Ishikawa (cell line): ENCODE measurements at regions not wholly inside any gene's neighbourhood (a gene's known extent, or its start where the extent isn't known, plus 50 kb on each side); places are given as distances from the start of the nearest gene placed in this dataset.

Experiments
- CEBPB ChIP-seq: IDR thresholded peaks from 2 replicates; pipeline ENCODE4 v1.6.1; 2012
- CREB1 ChIP-seq: IDR thresholded peaks from 2 replicates; pipeline ENCODE4 v1.6.1; 2012; ENCODE audit warnings: low read depth
- EP300 ChIP-seq: IDR thresholded peaks from 2 replicates; pipeline ENCODE4 v1.6.1; 2012; ENCODE audit warnings: borderline replicate concordance
- FOXM1 ChIP-seq: IDR thresholded peaks from 2 replicates; pipeline ENCODE4 v1.6.1; 2012; ENCODE audit warnings: low read depth, borderline replicate concordance
- MAX ChIP-seq: IDR thresholded peaks from 2 replicates; pipeline ENCODE4 v1.6.1; 2012
- NFIC ChIP-seq: IDR thresholded peaks from 2 replicates; pipeline ENCODE4 v1.6.1; 2012
- RAD21 ChIP-seq: IDR thresholded peaks from 2 replicates; pipeline ENCODE4 v1.6.1; 2012; ENCODE audit warnings: low read depth
- REST ChIP-seq: IDR thresholded peaks from 2 replicates; pipeline ENCODE4 v1.6.1; 2012; ENCODE audit warnings: low read depth, mild to moderate bottlenecking
- TAF1 ChIP-seq: IDR thresholded peaks from 2 replicates; pipeline ENCODE4 v1.6.1; 2012; ENCODE audit warnings: low read depth, mild to moderate bottlenecking
- TEAD4 ChIP-seq: IDR thresholded peaks from 2 replicates; pipeline ENCODE4 v1.6.1; 2012
- USF1 ChIP-seq: IDR thresholded peaks from 2 replicates; pipeline ENCODE4 v1.6.1; 2012
- ZBTB7A ChIP-seq: IDR thresholded peaks from 2 replicates; pipeline ENCODE4 v1.6.1; 2012; ENCODE audit warnings: low read depth

GRCh38 chr7:41882745-41883420 is 180.0 kb upstream of the INHBA start:
- no peak for TF ChIP-seq CEBPB
- no peak for TF ChIP-seq CREB1
- no peak for TF ChIP-seq TAF1
- TF ChIP-seq REST, result no peak
- no peak for TF ChIP-seq RAD21
- TF ChIP-seq USF1, result no peak
- TF ChIP-seq EP300, result no peak
- no peak for TF ChIP-seq NFIC
- TF ChIP-seq MAX, result no peak
- TF ChIP-seq TEAD4, result no peak
- no peak for TF ChIP-seq ZBTB7A
- no peak for TF ChIP-seq FOXM1
